Dermis blood vessel endothelial cell (primary cell): ENCODE measurements at regions not wholly inside any gene's neighbourhood (a gene's known extent, or its start where the extent isn't known, plus 50 kb on each side); places are given as distances from the start of the nearest gene placed in this dataset.

Source experiments
- DNase-seq: peaks from one replicate; pipeline ENCODE4 v3.0.0; 2010

GRCh38 chr12:76611533-76611932 is 52.0 kb upstream of the OSBPL8 start:
- no peak for DNase-seq

GRCh38 chr12:76614364-76614763 is 54.8 kb upstream of the OSBPL8 start:
- no peak for DNase-seq

GRCh38 chr12:76618031-76618430 is 58.5 kb upstream of the OSBPL8 start:
- no peak for DNase-seq

- peak; percentile 86 for DNase-seq
These were observed 62.0 kb upstream of the OSBPL8 start for GRCh38 chr12:76621582-76622024.

GRCh38 chr12:76622351-76622750 is 62.8 kb upstream of the OSBPL8 start:
- no peak for DNase-seq

- DNase-seq: no peak
These were observed 63.3 kb upstream of the OSBPL8 start for GRCh38 chr12:76622915-76623314.

GRCh38 chr12:76623931-76624330 is 64.4 kb upstream of the OSBPL8 start:
- peak; percentile 35 for DNase-seq

GRCh38 chr12:76627346-76628135 is 68.0 kb upstream of the OSBPL8 start:
- no peak for DNase-seq

DNA sequence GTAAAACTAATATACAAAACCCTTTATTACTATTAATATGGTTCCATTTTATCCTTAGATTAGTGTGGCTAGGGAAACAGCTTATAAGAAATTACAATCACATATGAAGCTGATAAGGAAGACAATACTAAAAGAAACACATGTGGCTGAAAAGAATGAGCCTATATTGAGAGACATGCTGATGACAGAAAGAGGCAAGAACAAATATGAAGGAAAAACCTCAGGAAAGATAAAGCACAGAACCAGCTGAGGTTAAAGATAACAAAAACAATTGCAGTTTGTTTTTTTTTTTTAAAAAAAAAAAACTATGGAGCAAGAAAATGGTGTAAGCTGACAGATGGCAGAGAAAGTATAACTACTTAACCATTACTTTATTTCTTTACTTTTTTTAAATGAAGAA is 69.2 kb upstream of the OSBPL8 start:
- DNase-seq: no peak

- no peak for DNase-seq
These were observed 72.2 kb upstream of the OSBPL8 start for GRCh38 chr12:76631741-76632140.

DNA sequence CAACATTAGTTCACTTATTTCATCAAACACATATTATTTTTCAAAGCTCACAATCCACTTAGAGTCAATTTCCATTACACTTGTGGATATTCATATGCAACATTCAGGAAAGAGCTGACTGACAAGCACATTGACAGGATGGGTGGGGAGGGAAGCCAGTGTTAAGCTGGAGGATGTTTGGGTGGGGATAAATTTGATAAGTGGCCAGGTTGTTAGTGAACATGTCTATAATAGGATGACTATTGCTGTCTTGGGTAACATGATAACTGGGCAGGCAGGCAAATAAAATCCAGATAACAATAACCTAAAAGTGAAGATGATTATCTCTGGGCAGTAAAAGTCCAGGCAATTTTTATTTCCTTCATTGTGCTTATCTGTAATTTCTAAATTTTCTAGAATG is 73.8 kb upstream of the OSBPL8 start:
- DNase-seq: peak; percentile 50

GRCh38 chr12:76634133-76634532 is 74.6 kb upstream of the OSBPL8 start:
- no peak for DNase-seq

- peak; percentile 51 for DNase-seq
These were observed 76.6 kb upstream of the OSBPL8 start for GRCh38 chr12:76636121-76636692.

DNA sequence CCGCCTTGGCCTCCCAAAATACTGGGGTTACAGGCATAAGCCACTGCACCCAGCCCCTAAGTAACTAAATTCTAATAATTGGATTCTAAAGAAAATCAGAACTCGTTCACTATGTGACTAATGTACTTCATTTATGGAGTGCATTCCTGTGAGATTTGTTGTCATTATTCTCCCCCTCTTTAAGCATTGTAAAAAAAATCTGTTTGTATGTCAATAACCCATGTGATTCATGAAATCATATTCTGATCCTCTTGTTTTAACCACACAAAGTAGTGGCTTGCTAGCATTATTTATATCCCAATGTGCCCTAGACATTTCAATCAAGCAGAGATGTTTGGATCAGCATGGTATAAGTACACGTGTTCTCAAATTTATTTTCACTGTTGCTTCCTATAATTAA is 78.2 kb upstream of the OSBPL8 start:
- peak; percentile 19 for DNase-seq

GRCh38 chr12:76639646-76640045 is 80.1 kb upstream of the OSBPL8 start:
- no peak for DNase-seq

DNA sequence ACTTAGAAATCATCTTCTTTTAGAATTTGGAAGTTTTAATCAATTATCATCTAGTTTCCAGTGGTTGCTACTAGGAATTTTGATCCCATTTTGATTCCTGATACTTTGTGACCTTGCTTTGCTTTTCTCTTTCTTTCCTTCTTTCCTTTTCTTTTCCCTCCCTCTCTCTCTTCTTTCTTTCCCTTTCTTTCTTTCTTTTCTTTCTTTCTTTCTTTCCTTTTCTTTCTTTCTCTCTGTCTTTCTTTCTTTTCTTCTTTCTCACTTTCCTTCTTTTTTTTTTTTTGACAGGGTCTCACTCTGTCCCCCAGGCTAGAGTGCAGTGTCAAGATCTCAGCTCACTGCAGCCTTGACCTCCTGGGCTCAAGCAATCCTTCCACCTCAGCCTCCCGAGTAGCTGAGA is 81.5 kb upstream of the OSBPL8 start:
- DNase-seq: no peak

DNA sequence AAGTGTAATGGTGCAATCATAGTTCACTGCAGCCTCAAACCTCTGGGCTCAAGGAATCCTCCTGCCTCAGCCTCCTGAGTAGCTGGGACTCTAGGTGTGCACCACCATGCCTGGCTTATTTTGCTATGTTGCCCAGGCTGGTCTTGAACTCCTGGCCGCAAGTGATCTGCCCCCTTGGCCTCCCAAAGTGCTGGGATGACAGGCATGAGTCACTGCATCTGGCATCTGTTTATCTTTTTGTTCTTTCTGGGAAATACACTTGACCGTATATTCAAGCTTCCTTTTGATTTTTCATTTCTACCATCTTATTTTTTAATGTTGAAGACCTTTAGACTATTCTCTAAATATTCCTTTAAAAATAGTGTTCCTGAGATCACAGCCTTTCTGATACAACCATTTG is 82.4 kb upstream of the OSBPL8 start:
- DNase-seq: no peak

- DNase-seq: no peak
These were observed 83.9 kb upstream of the OSBPL8 start for GRCh38 chr12:76643438-76643837.

- DNase-seq: no peak
These were observed 85.4 kb upstream of the OSBPL8 start for GRCh38 chr12:76644950-76645349.

GRCh38 chr12:76645934-76646333 is 86.4 kb upstream of the OSBPL8 start:
- no peak for DNase-seq

DNA sequence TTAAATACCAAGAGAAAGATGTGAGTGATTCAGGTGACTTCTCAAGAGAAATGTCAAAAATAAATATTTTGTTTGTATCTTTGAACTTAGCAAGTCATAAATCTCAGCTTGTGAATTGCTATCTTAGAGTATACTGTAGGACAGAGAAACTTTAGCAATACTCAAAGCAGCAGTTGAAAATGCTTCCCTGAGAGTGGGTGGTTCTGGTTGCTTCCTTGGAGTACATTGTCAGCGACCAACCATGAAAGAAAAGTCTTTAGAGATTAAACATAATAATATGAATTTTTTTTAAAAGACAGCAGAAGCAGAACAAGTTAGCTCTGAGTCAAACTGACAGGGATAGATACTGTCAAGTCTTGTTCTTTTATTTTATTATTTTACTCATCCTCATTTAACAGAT is 86.8 kb upstream of the OSBPL8 start:
- no peak for DNase-seq

DNA sequence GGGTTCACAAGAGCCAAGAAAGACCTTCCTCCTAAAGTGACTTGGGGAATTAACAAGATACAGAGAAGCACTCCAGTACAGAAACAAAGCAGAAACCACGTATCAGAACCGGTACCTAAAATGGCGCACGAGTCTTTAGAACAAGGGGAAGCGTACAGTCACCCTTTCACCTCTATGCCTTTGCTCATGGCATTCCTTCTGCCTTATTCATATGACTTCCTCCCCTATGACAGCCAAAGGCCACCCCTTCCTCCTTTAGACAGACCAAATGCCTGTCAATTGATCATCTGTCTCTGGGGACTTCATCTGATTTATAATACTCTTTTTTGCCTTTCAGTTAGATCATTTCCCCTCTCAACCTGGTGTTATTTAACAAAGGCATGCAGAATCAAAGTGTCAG is 89.5 kb upstream of the OSBPL8 start:
- DNase-seq: peak; percentile 50

- DNase-seq: no peak
These were observed 92.8 kb upstream of the OSBPL8 start for GRCh38 chr12:76652402-76652801.

DNA sequence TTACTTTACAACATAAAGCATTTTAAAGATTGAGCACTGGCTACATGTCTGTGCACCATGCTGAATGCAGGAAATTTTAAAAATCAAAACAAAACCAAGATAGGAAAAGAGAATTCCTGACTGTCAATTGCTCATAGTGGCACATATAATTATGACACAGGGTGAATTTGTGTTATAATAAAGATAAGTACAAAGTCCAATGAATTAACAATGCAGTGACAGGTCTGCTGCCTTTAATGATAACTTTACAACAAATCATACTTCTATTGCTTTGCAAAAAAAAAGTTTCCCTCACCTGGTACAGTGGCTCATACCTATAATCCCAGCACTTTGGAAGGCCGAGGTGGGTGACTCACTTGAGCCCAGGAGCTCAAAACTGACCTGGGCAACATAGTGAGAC is 93.8 kb upstream of the OSBPL8 start:
- no peak for DNase-seq

GRCh38 chr12:76664731-76665130 is 99.2 kb upstream of the ZDHHC17 start:
- no peak for DNase-seq
